Esophagus squamous epithelium (tissue), 5 donors: ENCODE measurements at regions not wholly inside any gene's neighbourhood (a gene's known extent, or its start where the extent isn't known, plus 50 kb on each side); places are given as distances from the start of the nearest gene placed in this dataset.

Experiments used
- DNase-seq: peaks from one replicate; lab custom pipeline; 2025; lab: John Stamatoyannopoulos, UW
- H3K27ac ChIP-seq, 4 donors: fragments of 200-600 bp; sonication (generic); one replicate each; pipeline ENCODE4 v1.5.1; 2016 to 2019; ENCODE audit warnings: mild to moderate bottlenecking in 1 of 4
- H3K27me3 ChIP-seq, 4 donors: fragments of 200-600 bp; sonication (generic); 1 replicate in 3 of 4; 2 replicates in 1 of 4; pipeline versions ENCODE4 v1.5.1 to v1.6.0; 2017 to 2021; ENCODE audit warnings: antibody characterized with exemption in 1 of 4
- H3K36me3 ChIP-seq, 3 donors: fragments of 200-600 bp; sonication (generic); one replicate each; pipeline ENCODE4 v1.5.1; 2016 to 2019
- H3K4me1 ChIP-seq, 3 donors: fragments of 200-600 bp; sonication (generic); one replicate each; pipeline ENCODE4 v1.5.1; 2017 to 2019
- H3K4me3 ChIP-seq, 4 donors: fragments of 200-600 bp; sonication (generic); 1 replicate in 3 of 4; 2 replicates in 1 of 4; pipeline ENCODE4 v1.5.1; 2016 to 2019; ENCODE audit warnings: mild to moderate bottlenecking in 2 of 4, moderate library complexity in 1 of 4
- H3K9me3 ChIP-seq, 3 donors: fragments of 200-600 bp; sonication (generic); one replicate each; pipeline ENCODE4 v1.5.1; 2016 to 2019
- POLR2A ChIP-seq, 4 donors: fragments of 450-650 bp; IDR thresholded peaks; one replicate each; pipeline ENCODE4 v1.6.1; 2017; ENCODE audit warnings: antibody characterized with exemption in 4 of 4, mild to moderate bottlenecking in 4 of 4, moderate library complexity in 3 of 4
- WGBS, 2 donors: methylation state at CpG; one replicate each; pipeline ENCODE4 v1.1.5; 2018; 5-methylcytosine and 5-hydroxymethylcytosine counted together
- intact Hi-C: fragments of 100-400 bp; cut with DNase I; formaldehyde crosslinking; loops from one replicate; pipeline ENCODE4 v1.15.0; 2022
- TF ChIP-seq, protein P1 (sequence below), 6 experiments: fragments of 450-650 bp in 4 of 6; fragments of 200-600 bp in 2 of 6; sonication (generic) in 2 of 6; IDR thresholded peaks; one replicate each; pipeline ENCODE4 v1.5.1; 2016 to 2019; ENCODE audit warnings: antibody characterized with exemption in 6 of 6, mild to moderate bottlenecking in 4 of 6, moderate library complexity in 4 of 6
- donor health status: DM: yes; HTN: yes; CAD: no.

DNA sequence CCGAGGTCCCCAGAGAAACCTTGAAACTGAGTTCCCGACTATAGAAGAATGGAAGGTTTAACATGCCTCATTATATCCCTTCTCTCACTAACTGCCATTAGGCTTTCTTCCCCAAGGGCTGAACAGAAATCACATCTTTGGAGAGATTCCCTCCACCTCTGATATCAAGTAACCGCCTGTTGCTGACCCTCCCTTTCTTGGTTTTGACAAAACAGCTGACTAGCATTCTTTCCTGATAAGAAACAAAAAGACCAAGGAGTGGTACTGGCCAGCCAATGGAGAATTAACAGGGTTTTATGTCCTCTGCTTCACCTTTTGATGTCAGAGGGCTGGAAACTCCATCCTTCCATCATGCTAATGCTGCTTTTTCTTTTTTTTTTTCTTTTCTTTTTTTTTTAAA, 176.6 kb upstream of the ADGRB3 start:
- Histone ChIP-seq H3K4me1 (no peaks in the 10 kb centered on the region), H3K4me3 (no peak overlapping the region), H3K9me3 (peaks cover 0 to 31% (median 8%) of the 10 kb centered on the region in 3 donors), H3K27me3 (no peaks in the 10 kb centered on the region), H3K27ac (no peak overlapping the region), H3K36me3 (no peaks in the 10 kb centered on the region)
- intact Hi-C loops: no loop called here
- no peak for DNase-seq
- no peak for TF ChIP-seq POLR2A (IDR thresholded peaks at IDR 0.05)
- TF ChIP-seq, protein P1, sequence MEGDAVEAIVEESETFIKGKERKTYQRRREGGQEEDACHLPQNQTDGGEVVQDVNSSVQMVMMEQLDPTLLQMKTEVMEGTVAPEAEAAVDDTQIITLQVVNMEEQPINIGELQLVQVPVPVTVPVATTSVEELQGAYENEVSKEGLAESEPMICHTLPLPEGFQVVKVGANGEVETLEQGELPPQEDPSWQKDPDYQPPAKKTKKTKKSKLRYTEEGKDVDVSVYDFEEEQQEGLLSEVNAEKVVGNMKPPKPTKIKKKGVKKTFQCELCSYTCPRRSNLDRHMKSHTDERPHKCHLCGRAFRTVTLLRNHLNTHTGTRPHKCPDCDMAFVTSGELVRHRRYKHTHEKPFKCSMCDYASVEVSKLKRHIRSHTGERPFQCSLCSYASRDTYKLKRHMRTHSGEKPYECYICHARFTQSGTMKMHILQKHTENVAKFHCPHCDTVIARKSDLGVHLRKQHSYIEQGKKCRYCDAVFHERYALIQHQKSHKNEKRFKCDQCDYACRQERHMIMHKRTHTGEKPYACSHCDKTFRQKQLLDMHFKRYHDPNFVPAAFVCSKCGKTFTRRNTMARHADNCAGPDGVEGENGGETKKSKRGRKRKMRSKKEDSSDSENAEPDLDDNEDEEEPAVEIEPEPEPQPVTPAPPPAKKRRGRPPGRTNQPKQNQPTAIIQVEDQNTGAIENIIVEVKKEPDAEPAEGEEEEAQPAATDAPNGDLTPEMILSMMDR (IDR thresholded peaks at IDR 0.05): no peak
- WGBS, 2 donors: 63 to 72% methylated on average over 3 of the region's 3 CpGs

DNA sequence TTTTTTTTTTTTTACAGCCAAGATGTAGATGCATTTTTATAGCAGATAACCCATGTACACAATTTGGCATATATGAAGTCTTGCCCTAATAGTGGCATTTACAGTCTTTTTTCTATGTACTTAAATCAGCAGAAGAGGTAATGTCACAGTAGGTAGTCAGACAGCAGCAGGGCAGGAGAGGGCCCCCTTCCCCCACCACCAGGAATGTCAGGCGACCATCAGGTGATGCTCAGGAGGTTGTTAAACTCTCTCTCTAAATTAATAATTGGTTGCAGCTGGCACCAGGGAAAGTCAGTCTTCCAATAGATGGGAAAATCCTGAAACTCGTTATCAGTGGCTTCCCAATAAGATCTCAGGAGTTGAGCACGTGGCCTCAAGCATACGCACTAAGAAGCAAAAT, 188.0 kb upstream of the ADGRB3 start:
- no peaks in the 10 kb centered on the region for H3K27me3 ChIP-seq

DNA sequence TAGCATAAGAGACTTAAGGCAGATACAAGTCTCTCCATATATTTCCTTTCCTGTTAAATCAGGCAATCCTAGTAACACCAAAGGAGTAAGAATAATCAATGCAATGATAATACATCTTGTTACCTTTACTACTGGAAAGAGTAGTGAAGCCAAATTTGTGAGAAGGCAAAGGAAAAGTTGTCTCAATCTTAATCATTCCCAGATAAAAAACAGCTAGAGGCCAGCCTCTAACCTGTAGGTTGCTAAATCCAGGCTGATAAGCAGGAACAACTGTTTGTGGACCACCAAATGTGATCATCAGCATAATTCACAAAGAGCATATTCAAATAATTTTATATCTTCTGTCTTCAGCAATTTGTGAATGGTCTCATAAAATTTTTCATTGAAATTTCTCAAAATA, 189.2 kb upstream of the ADGRB3 start:
- TF ChIP-seq, protein P1 (IDR thresholded peaks at IDR 0.05): no peak
- TF ChIP-seq POLR2A (IDR thresholded peaks at IDR 0.05): no peak
- no peak for DNase-seq
- no peaks in the 10 kb centered on the region for H3K27me3 ChIP-seq
- H3K36me3 ChIP-seq: no peaks in the 10 kb centered on the region
- no peaks in the 10 kb centered on the region for H3K4me1 ChIP-seq
- no peak overlapping the region for H3K4me3 ChIP-seq
- no peaks in the 10 kb centered on the region for H3K9me3 ChIP-seq
- H3K27ac ChIP-seq: no peak overlapping the region
- intact Hi-C loops: no loop called here

More for the DNA sequence above, 188.0 kb upstream of the ADGRB3 start:
- WGBS, 2 donors: 62 to 65% methylated on average over 4 of the region's 4 CpGs
- Histone ChIP-seq H3K4me1 (no peaks in the 10 kb centered on the region), H3K27ac (no peak overlapping the region), H3K36me3 (no peaks in the 10 kb centered on the region), H3K9me3 (peaks cover 0 to 8% (median 0%) of the 10 kb centered on the region in 3 donors), H3K4me3 (no peak overlapping the region)
- DNase-seq: no peak
- intact Hi-C loops: no loop called here
- no peak for TF ChIP-seq POLR2A (IDR thresholded peaks at IDR 0.05)
- TF ChIP-seq, protein P1 (IDR thresholded peaks at IDR 0.05): no peak

DNA sequence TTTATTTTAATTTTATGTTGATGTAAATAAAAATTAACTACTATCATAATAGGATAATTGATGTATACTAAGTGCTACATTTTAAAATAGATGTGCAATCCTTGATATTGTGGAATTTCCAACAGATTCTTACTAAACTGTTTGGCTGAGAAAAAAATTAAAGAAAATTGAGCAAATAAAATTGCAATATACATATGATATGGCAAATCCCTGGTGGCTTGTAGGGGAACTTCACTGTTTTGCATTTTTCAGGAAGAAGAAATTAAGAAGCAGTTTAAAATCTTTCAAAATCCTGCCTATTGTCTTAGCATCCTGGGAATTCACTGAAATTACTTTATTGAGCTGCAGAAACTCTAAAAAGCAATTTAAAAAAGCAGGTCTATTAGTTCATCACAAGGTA, 191.4 kb upstream of the ADGRB3 start:
- H3K27me3 ChIP-seq: no peaks in the 10 kb centered on the region
- no peak overlapping the region for H3K4me3 ChIP-seq
- no peaks in the 10 kb centered on the region for H3K9me3 ChIP-seq
- no peak overlapping the region for H3K27ac ChIP-seq
- H3K36me3 ChIP-seq: no peaks in the 10 kb centered on the region
- TF ChIP-seq, protein P1 (IDR thresholded peaks at IDR 0.05): no peak
- no peak for TF ChIP-seq POLR2A (IDR thresholded peaks at IDR 0.05)
- no peaks in the 10 kb centered on the region for H3K4me1 ChIP-seq
- DNase-seq: no peak
- intact Hi-C loops: no loop called here

DNA sequence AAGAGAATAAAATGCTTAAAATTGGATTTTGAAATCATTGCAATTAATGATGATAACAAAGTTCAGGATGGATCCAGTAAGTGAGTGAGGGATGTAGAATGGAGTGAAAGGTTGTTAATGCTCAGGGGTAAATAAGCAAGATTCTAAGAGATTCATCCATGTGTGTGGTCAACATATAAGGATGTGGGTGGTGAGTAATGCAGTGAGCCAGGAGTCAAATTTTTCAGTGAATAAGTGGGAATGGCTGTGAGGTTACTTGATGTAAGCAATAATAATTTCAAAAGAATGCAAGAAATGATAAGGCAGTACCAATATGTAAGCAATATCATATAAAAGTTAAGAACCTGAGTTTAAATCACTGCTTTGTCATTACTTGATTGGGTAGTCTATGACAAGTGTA, 207.5 kb upstream of the ADGRB3 start:
- no peaks in the 10 kb centered on the region for H3K4me1 ChIP-seq
- no peak overlapping the region for H3K4me3 ChIP-seq
- no peak for TF ChIP-seq POLR2A (IDR thresholded peaks at IDR 0.05)
- TF ChIP-seq, protein P1 (IDR thresholded peaks at IDR 0.05): no peak
- no peaks in the 10 kb centered on the region for H3K36me3 ChIP-seq
- DNase-seq: no peak
- H3K27me3 ChIP-seq: no peaks in the 10 kb centered on the region
- intact Hi-C loops: no loop called here
- H3K27ac ChIP-seq: no peak overlapping the region
- H3K9me3 ChIP-seq: no peaks in the 10 kb centered on the region
